Retinal pigment epithelial cell (primary cell): ENCODE measurements at regions not wholly inside any gene's neighbourhood (a gene's known extent, or its start where the extent isn't known, plus 50 kb on each side); places are given as distances from the start of the nearest gene placed in this dataset.
"Not testable (repeated sequence)": the region's sequence is repeated elsewhere in the genome, so short reads cannot be mapped to it uniquely, and the experiment has no call there.

Experiments used
- DNase-seq: peaks from one replicate; pipeline ENCODE4 v3.0.0-alpha.2; 2010; ENCODE audit warnings: low read depth
- H3K4me3 ChIP-seq: 2 replicates; pipeline ENCODE4 v1.5.1; 2011; ENCODE audit warnings: mild to moderate bottlenecking, low read length, control low read depth, moderate library complexity
- TF ChIP-seq, protein P1 (sequence below): conservative IDR thresholded peaks from 2 replicates; pipeline ENCODE4 v1.5.1; 2011; ENCODE audit warnings: low read depth, low read length, control low read depth, inconsistent platforms

- no peak for DNase-seq
- TF ChIP-seq, protein P1, sequence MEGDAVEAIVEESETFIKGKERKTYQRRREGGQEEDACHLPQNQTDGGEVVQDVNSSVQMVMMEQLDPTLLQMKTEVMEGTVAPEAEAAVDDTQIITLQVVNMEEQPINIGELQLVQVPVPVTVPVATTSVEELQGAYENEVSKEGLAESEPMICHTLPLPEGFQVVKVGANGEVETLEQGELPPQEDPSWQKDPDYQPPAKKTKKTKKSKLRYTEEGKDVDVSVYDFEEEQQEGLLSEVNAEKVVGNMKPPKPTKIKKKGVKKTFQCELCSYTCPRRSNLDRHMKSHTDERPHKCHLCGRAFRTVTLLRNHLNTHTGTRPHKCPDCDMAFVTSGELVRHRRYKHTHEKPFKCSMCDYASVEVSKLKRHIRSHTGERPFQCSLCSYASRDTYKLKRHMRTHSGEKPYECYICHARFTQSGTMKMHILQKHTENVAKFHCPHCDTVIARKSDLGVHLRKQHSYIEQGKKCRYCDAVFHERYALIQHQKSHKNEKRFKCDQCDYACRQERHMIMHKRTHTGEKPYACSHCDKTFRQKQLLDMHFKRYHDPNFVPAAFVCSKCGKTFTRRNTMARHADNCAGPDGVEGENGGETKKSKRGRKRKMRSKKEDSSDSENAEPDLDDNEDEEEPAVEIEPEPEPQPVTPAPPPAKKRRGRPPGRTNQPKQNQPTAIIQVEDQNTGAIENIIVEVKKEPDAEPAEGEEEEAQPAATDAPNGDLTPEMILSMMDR: no peak
Observed at GRCh38 chr6:164345806-164346496, 931.4 kb downstream of the QKI start.

GRCh38 chr6:164345327-164345726 lies 930.8 kb downstream of the QKI start:
- TF ChIP-seq, protein P1: no peak
- no peak overlapping the region for H3K4me3 ChIP-seq
- DNase-seq: no peak

More at GRCh38 chr6:164345806-164346496, 931.4 kb downstream of the QKI start:
- no peak overlapping the region for H3K4me3 ChIP-seq

DNA sequence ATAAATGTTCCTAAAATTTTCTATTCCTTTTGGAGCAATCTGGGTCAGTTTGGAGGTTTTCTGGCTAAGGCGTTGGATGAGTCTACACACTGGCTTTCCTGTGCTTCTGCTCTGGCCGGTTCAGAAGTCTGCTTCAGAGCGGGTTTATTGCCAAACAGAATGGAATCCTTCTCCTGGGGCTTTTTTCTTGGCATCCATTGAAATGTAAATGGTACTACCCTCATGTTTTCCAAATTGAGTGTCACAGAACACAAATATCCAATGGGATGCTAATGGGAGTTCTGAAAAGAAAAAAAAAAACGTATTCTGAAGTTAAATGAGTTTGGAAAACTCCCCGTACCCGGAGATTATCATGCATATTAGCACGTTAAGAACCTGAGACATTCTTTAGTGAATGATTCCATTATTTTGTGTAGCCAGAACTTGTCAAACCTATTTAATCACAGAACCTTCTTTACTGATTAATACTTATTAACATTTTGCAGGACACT lies 930.3 kb downstream of the QKI start:
- TF ChIP-seq, protein P1: no peak
- no peak for DNase-seq
- no peak overlapping the region for H3K4me3 ChIP-seq

DNA sequence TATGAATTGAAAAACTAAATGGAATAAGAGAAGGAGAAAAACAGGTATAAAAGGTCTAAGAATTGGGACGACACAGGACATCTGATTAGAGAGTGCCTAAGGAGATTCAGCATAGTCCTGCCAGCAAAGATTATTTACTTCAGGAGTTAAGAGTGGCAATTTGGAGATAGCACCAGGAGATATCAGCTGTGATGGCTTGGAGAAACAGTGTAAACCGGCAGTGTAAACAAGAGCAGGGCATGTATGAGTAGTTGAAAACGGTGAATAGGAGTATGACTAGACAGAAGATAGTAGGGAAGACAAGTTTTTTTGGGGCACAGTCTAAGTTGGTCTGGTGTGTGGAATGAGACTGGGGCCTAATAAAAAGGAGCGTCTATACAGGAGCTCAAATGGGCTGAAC lies 924.9 kb downstream of the QKI start:
- DNase-seq: not testable (repeated sequence)

GRCh38 chr6:164337925-164338397 lies 923.4 kb downstream of the QKI start:
- DNase-seq: no peak
- TF ChIP-seq, protein P1: no peak
- H3K4me3 ChIP-seq: no peak overlapping the region

More for the DNA sequence above, 924.9 kb downstream of the QKI start:
- H3K4me3 ChIP-seq: not testable (repeated sequence)

- H3K4me3 ChIP-seq: no peak overlapping the region
- no peak for DNase-seq
Observed at GRCh38 chr6:164337024-164337924, 922.8 kb downstream of the QKI start.

DNA sequence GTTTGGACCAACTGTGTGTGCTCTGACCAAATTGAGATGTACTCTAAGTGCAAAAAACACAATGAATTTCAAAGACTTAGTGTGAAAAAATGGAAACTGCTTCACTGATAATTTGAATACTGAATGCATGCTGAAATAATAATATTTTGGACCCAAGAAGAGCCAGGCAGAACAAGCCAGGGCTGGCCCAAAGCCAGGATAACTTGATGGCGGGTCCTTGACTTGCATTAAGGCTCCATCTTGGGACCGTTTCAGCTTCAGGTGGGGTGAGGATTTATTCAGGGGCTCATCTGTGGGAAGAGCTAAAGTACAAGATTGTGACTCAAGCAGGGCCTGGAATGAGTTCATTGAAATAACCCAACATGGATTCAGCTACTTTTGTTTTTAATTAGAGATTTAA lies 921.9 kb downstream of the QKI start:
- no peak overlapping the region for H3K4me3 ChIP-seq
- DNase-seq: no peak
- TF ChIP-seq, protein P1: no peak

More at GRCh38 chr6:164337024-164337924, 922.8 kb downstream of the QKI start:
- TF ChIP-seq, protein P1: no peak
